ENCODE measurements at regions not wholly inside any gene's neighbourhood (a gene's known extent, or its start where the extent isn't known, plus 50 kb on each side); places are given as distances from the start of the nearest gene placed in this dataset.
"Not testable (repeated sequence)": the region's sequence is repeated elsewhere in the genome, so short reads cannot be mapped to it uniquely, and the experiment has no call there.

- no peaks in the 10 kb centered on the region for H3K9me3 Mint-ChIP-seq (ENCODE audit: low read depth, unreplicated experiment)
- H3K27me3 Mint-ChIP-seq (ENCODE audit: unreplicated experiment): peaks cover 87% of the 10 kb centered on the region
- no peak overlapping the region for H3K4me3 Mint-ChIP-seq (ENCODE audit: low read depth, unreplicated experiment)
- intact Hi-C loops (cut with micrococcal nuclease; ENCODE audit: unreplicated experiment): no loop called here
- BruUV-seq (replicated peaks): no TSS peak
- H3K36me3 Mint-ChIP-seq (ENCODE audit: insufficient read depth, unreplicated experiment): no peaks in the 10 kb centered on the region
- TF ChIP-seq CTCF (IDR thresholded peaks at IDR 0.05; ENCODE audit: unreplicated experiment): no peak
- H3K4me1 Mint-ChIP-seq (ENCODE audit: low read depth, unreplicated experiment): peaks cover 4% of the 10 kb centered on the region
- no peak overlapping the region for H3K27ac Mint-ChIP-seq (ENCODE audit: unreplicated experiment)
- CTCF ChIA-PET: interaction anchor here (2.1 to 3.2 kb wide), 2 partner anchors 267 to 468 kb away, joined by 7 to 25 read pairs; no protein-coding TSS in a partner anchor
- DNase-seq: no peak
These were observed 142.1 kb upstream of the PDE1C start for GRCh38 chr7:32212321-32212720.

GRCh38 chr7:32206987-32207386 lies 136.8 kb upstream of the PDE1C start:
- Mint-ChIP-seq H3K27ac (ENCODE audit: unreplicated experiment) (no peak overlapping the region), H3K4me3 (ENCODE audit: low read depth, unreplicated experiment) (no peak overlapping the region), H3K4me1 (ENCODE audit: low read depth, unreplicated experiment) (peaks cover 27% of the 10 kb centered on the region), H3K9me3 (ENCODE audit: low read depth, unreplicated experiment) (no peaks in the 10 kb centered on the region), H3K36me3 (ENCODE audit: insufficient read depth, unreplicated experiment) (no peaks in the 10 kb centered on the region), H3K27me3 (ENCODE audit: unreplicated experiment) (peaks cover 43% of the 10 kb centered on the region)
- intact Hi-C loops (cut with micrococcal nuclease; ENCODE audit: unreplicated experiment): no loop called here
- no TSS peak for BruUV-seq (replicated peaks)
- DNase-seq: peak; percentile 73
- CTCF ChIA-PET: interaction anchor here (0.7 to 3.2 kb wide), 6 partner anchors 88 to 1012 kb away, joined by 3 to 17 read pairs (median 5); partner anchors contain the start of gene LSM5
- peak; percentile 74 for TF ChIP-seq CTCF (IDR thresholded peaks at IDR 0.05; ENCODE audit: unreplicated experiment)

GRCh38 chr7:32206488-32206887 lies 136.3 kb upstream of the PDE1C start:
- no peak overlapping the region for H3K4me3 Mint-ChIP-seq (ENCODE audit: low read depth, unreplicated experiment)
- intact Hi-C loops (cut with micrococcal nuclease; ENCODE audit: unreplicated experiment): no loop called here
- H3K4me1 Mint-ChIP-seq (ENCODE audit: low read depth, unreplicated experiment): peaks cover 27% of the 10 kb centered on the region
- no peak for TF ChIP-seq CTCF (IDR thresholded peaks at IDR 0.05; ENCODE audit: unreplicated experiment)
- peaks cover 39% of the 10 kb centered on the region for H3K27me3 Mint-ChIP-seq (ENCODE audit: unreplicated experiment)
- no TSS peak for BruUV-seq (replicated peaks)
- CTCF ChIA-PET: interaction anchor here (0.6 to 3.2 kb wide), 2 partner anchors 10 to 462 kb away, joined by 3 to 17 read pairs; no protein-coding TSS in a partner anchor
- no peak for DNase-seq
- H3K9me3 Mint-ChIP-seq (ENCODE audit: low read depth, unreplicated experiment): no peaks in the 10 kb centered on the region
- no peaks in the 10 kb centered on the region for H3K36me3 Mint-ChIP-seq (ENCODE audit: insufficient read depth, unreplicated experiment)
- no peak overlapping the region for H3K27ac Mint-ChIP-seq (ENCODE audit: unreplicated experiment)

- H3K9me3 Mint-ChIP-seq (ENCODE audit: low read depth, unreplicated experiment); H3K4me3 Mint-ChIP-seq (ENCODE audit: low read depth, unreplicated experiment); H3K36me3 Mint-ChIP-seq (ENCODE audit: insufficient read depth, unreplicated experiment); BruUV-seq (replicated peaks); DNase-seq; H3K27ac Mint-ChIP-seq (ENCODE audit: unreplicated experiment); intact Hi-C loops (cut with micrococcal nuclease; ENCODE audit: unreplicated experiment): not testable (repeated sequence)
- CTCF ChIA-PET: interaction anchor here (1.8 to 1.9 kb wide), 3 partner anchors 42 to 1071 kb away, joined by 9 to 74 read pairs (median 15); no protein-coding TSS in a partner anchor
- peaks cover 39% of the 10 kb centered on the region for H3K27me3 Mint-ChIP-seq (ENCODE audit: unreplicated experiment)
- peaks cover 27% of the 10 kb centered on the region for H3K4me1 Mint-ChIP-seq (ENCODE audit: low read depth, unreplicated experiment)
These were observed 135.2 kb upstream of the PDE1C start for GRCh38 chr7:32205298-32205824.
